ENCODE measurements at regions not wholly inside any gene's neighbourhood (a gene's known extent, or its start where the extent isn't known, plus 50 kb on each side); places are given as distances from the start of the nearest gene placed in this dataset.
"Not testable (repeated sequence)": the region's sequence is repeated elsewhere in the genome, so short reads cannot be mapped to it uniquely, and the experiment has no call there.

GRCh38 chr1:30165116-30165515 lies 558.3 kb downstream of the MATN1 start:
- no peak for DNase-seq (ENCODE audit: extremely low spot score)
- ChIA-PET CTCF (no interaction called here), POLR2A (no interaction called here)

GRCh38 chr1:30164693-30165092 lies 558.7 kb downstream of the MATN1 start:
- ChIA-PET POLR2A (no interaction called here), CTCF (no interaction called here)
- TF ChIP-seq CTCF (IDR thresholded peaks at IDR 0.05; ENCODE audit: control extremely low read depth, extremely low read depth, low read depth, missing control alignments), result no peak
- DNase-seq (ENCODE audit: extremely low spot score), result no peak

More at GRCh38 chr1:30165116-30165515, 558.3 kb downstream of the MATN1 start:
- TF ChIP-seq CTCF (IDR thresholded peaks at IDR 0.05; ENCODE audit: control extremely low read depth, extremely low read depth, low read depth, missing control alignments), result no peak

DNA sequence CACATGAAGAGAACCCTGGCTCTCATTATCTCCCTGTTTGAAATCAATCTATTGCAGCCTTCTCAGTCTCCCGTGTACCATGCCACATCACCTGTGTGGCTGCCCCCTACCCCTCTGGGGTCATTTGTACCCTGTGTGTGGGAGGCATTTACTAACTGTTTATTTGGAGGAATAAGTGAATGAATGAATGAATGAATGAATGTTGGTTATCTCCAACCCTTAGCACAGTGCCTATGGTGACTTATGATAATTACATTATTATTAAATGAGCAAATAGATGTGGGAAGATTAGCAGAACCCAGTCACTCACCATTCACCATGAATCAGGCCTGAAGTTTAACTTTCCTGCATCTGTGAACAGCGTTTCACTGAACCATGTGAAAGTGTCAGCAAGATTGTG lies 560.8 kb downstream of the MATN1 start:
- no peak for DNase-seq (ENCODE audit: extremely low spot score)
- TF ChIP-seq CTCF (IDR thresholded peaks at IDR 0.05; ENCODE audit: control extremely low read depth, extremely low read depth, low read depth, missing control alignments), result no peak
- ChIA-PET CTCF (no interaction called here), POLR2A (no interaction called here)

DNA sequence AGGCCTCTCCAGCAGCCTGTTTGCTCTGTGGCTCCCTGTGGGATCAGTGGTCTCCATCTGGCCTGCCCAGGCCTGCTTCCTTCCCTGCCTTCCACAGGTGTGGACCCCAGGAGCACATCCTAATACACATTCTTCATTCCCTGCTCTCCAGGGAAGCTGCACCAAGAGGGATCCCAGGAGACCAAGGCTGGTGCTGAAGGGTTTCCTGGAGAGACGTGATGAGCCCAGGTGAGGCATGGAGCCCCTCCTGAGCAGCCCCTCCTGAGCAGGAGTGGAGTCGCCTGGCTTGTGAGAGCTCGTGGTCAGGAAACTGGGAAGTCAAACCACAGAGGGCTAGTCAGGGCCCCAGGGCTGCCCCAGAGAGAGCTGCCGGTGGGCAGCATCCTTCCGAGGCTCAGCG lies 561.4 kb downstream of the MATN1 start:
- no peak for TF ChIP-seq CTCF (IDR thresholded peaks at IDR 0.05; ENCODE audit: control extremely low read depth, extremely low read depth, low read depth, missing control alignments)
- ChIA-PET POLR2A (no interaction called here), CTCF (no interaction called here)
- no peak for DNase-seq (ENCODE audit: extremely low spot score)

DNA sequence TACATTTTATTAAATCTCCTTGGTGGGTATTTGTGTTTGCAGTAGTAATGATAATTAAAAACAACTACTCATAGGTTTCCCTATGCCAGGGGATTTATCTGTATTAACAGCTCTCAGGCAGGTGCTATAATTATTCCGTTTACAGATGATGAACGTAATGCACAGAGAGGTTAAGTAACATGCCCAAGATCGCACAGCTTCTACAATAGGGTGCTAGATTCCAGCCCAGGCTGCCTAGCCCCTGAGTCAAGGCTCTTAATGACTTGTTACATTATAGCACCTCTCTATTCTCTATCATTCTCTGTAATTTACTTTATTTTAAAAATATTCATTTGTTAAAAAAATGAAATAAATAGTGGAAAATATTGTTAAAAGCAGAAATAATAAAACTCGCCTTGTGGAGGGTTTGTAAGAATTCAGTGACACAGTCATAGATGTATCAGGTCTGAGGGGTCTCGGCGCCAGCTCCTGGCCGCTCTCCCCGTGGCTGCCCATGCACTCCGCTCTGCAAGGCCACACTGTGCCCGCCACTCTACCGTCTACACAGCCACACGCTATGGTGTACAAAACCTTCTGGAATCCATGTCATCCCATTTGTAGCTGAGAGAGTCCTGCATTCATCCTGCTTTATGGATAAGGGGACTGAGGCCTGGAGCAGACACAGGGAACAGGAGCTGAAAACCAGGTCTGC lies 562.2 kb downstream of the MATN1 start:
- ChIA-PET CTCF (no interaction called here), POLR2A (no interaction called here)
- TF ChIP-seq CTCF (IDR thresholded peaks at IDR 0.05; ENCODE audit: control extremely low read depth, extremely low read depth, low read depth, missing control alignments), result no peak
- DNase-seq (ENCODE audit: extremely low spot score), result no peak

DNA sequence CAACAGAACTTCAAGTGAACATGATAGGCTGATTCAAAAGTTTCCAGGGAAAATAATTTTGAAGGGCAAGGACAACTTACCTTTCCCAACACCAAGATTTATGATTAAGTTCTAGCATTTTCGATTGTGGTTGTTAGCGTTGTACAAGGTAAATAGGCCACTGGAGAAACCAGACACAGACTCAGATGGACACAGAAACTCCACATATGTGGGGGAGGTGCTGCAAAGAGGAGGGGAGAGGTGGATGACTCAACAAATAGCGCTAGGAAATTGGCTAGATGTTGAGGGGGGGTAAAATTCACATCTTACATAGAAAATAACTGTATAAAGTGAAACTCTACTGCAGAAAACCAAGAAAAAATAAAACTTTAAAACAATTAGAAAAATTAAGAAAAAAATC lies 564.4 kb downstream of the MATN1 start:
- no peak for TF ChIP-seq CTCF (IDR thresholded peaks at IDR 0.05; ENCODE audit: control extremely low read depth, extremely low read depth, low read depth, missing control alignments)
- no peak for DNase-seq (ENCODE audit: extremely low spot score)
- POLR2A ChIA-PET, result no interaction called here
- CTCF ChIA-PET, result no interaction called here

DNA sequence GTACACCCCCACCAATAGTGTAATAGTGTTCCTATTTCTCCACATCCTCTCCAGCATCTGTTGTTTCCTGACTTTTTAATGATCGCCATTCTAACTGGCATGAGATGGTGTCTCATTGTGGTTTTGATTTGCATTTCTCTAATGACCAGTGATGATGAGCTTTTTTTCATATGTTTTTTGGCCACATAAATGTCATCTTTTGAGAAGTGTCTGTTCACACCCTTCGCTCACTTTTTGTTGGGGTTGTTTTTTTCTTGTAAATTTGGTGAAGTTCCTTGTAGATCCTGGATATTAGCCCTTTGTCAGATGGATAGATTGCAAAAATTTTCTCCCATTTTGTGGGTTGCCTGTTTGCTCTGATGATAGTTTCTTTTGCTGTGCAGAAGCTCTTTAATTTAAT lies 567.7 kb downstream of the MATN1 start:
- POLR2A ChIA-PET; DNase-seq (ENCODE audit: extremely low spot score); CTCF ChIA-PET: not testable (repeated sequence)

GRCh38 chr1:30155253-30155652 lies 568.1 kb downstream of the MATN1 start:
- CTCF ChIA-PET; POLR2A ChIA-PET; DNase-seq (ENCODE audit: extremely low spot score): not testable (repeated sequence)

All from GM10248 (cell line).